22Rv1 (cell line): ENCODE measurements at regions not wholly inside any gene's neighbourhood (a gene's known extent, or its start where the extent isn't known, plus 50 kb on each side); places are given as distances from the start of the nearest gene placed in this dataset.

ENCODE experiments used
- H3K27ac ChIP-seq: fragments of 450-650 bp; 2 replicates; pipeline ENCODE4 v1.5.1; 2017
- CTCF ChIP-seq: fragments of 450-650 bp; IDR thresholded peaks from 2 replicates; pipeline ENCODE4 v1.5.1; 2017; ENCODE audit warnings: mild to moderate bottlenecking
- ZFX ChIP-seq: fragments of 450-650 bp; IDR thresholded peaks from 2 replicates; pipeline ENCODE4 v1.6.1; 2017; ENCODE audit warnings: antibody characterized with exemption, borderline replicate concordance

DNA sequence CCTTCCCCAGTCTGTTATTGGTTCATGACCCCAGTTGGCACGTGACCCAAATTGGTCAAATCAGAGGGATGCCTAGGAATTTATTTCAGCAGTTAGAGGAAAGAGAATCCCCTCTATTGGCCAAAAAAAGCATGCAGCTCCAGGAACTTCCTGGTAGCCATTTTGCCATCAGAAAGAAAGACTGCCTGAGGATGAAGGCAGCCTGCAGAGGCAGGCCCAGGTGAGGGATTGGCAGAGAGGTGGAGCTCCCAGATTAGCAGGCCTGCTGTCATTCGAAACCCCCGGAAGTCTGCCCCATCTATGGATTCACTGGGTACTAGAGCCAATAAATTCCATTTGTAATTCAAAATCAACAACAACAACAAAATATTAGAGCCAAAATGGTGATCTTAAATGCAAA is 207.6 kb downstream of the CWF19L2 start:
- TF ChIP-seq CTCF = no peak
- no peak for TF ChIP-seq ZFX
- no peak overlapping the region for H3K27ac ChIP-seq

DNA sequence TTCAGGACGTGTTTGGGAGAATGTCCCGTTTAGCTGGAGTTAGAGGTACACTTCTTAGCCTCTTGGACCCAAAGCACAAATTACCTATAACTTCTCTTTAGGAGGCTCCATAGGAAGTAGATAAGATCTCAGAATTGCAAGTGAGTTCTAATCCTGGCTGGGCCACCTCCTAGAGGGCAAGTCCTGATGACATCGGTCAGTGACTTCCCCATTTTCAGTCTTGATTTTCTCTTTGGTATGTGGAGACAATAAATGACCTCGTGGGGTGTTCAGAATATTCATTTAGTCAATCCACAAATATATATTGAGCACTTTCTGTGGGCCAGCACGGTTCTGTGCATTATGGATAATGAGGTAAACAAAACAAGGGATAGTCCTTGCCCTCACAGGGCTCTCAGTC is 208.6 kb downstream of the CWF19L2 start:
- TF ChIP-seq ZFX (no peak), CTCF (no peak)
- no peak overlapping the region for H3K27ac ChIP-seq

GRCh38 chr11:107247167-107247861 is 210.3 kb downstream of the CWF19L2 start:
- no peak overlapping the region for H3K27ac ChIP-seq
- TF ChIP-seq CTCF = no peak
- no peak for TF ChIP-seq ZFX

DNA sequence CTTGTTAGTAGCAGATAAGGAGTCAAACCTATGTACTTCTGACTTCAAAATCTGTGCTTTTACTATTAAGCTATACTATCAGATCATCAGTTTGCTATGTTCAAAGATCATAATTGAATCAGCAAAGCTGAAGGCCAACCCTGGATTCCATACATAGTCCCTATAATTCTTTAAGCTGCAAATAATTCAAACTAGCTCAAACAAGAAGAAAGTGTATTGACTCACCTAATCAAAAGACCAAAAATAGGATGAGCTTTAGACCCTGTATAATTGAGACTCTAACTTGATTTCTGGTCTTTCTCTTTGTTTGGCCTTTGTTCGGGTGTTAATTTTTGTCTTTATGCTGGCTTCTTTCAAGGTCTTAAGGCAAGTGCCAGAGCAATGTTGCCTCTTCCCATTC is 213.7 kb downstream of the CWF19L2 start:
- no peak overlapping the region for H3K27ac ChIP-seq
- TF ChIP-seq ZFX (no peak), CTCF (no peak)

DNA sequence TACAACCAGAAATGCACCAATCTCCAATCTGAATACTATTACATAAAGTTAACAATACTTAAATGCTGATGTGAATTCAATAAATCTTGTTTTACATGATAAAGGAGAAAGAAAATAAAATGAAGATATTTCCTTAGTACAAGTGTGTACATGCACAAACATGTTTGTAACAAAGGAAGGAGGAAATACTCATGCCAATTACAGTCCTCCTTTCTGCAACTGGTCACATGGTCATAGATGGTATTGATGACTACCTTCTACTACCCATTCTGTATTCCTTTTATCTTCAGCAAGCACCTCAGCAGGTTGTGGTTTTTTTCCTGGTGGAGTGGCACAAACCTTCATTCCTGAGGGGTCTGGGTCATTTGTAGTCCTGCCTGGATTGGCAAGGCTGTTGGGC is 214.2 kb upstream of the GUCY1A2 start:
- no peak overlapping the region for H3K27ac ChIP-seq
- TF ChIP-seq CTCF (no peak), ZFX (no peak)

DNA sequence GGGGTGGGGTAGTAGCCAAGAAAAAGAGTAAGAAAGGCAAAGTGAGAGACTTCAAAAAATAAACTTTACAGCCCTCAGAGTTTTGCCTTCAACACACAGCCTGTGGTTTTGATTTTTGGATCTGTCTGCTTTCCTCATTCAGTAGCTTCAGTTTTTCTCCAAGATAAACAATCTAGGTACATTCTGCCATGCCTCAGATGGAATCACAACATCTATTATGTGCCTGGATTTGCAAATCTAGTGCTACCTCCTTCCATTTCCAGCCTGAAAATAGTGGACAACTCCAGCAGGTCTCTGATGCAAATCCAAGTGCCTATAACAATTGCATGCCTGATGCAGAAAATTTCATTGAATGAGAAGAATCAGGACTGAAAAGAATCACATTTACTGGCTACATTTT is 206.6 kb upstream of the GUCY1A2 start:
- TF ChIP-seq ZFX = no peak
- TF ChIP-seq CTCF = no peak
- no peak overlapping the region for H3K27ac ChIP-seq

- TF ChIP-seq ZFX (no peak), CTCF (no peak)
- no peak overlapping the region for H3K27ac ChIP-seq
Measured at GRCh38 chr11:107222916-107223460, 204.7 kb upstream of the GUCY1A2 start.
